Thymus (tissue), 11 donors: ENCODE measurements at regions not wholly inside any gene's neighbourhood (a gene's known extent, or its start where the extent isn't known, plus 50 kb on each side); places are given as distances from the start of the nearest gene placed in this dataset.

Experiments used
- DNase-seq, 9 donors: peaks; one replicate each; pipeline ENCODE4 v3.0.0-alpha.2; 2013; ENCODE audit warnings: low spot score in 9 of 9, low read depth in 6 of 9, missing footprints in 1 of 9
- H3K27ac ChIP-seq, 2 donors: one replicate each; pipeline ENCODE4 v1.5.1; 2013; ENCODE audit warnings: control low read depth in 1 of 2, low read depth in 1 of 2, low read length in 1 of 2, mild to moderate bottlenecking in 1 of 2, moderate library complexity in 1 of 2
- H3K27me3 ChIP-seq, 2 donors: one replicate each; pipeline ENCODE4 v1.5.1; 2013; ENCODE audit warnings: low read length in 1 of 2; ENCODE audit not compliant: control insufficient read depth in 2 of 2, insufficient read depth in 1 of 2
- H3K36me3 ChIP-seq, 2 donors: one replicate each; pipeline ENCODE4 v1.5.1; 2013; ENCODE audit warnings: low read length in 1 of 2, mild to moderate bottlenecking in 1 of 2, moderate library complexity in 1 of 2; ENCODE audit not compliant: control insufficient read depth in 2 of 2, insufficient read depth in 2 of 2
- H3K4me1 ChIP-seq, 2 donors: one replicate each; pipeline ENCODE4 v1.5.1; 2013; ENCODE audit warnings: low read length in 2 of 2; ENCODE audit not compliant: control insufficient read depth in 2 of 2, insufficient read depth in 2 of 2
- H3K4me3 ChIP-seq, 2 donors: one replicate each; pipeline ENCODE4 v1.5.1; 2013; ENCODE audit warnings: low read length in 2 of 2, control low read depth in 1 of 2, mild to moderate bottlenecking in 1 of 2
- H3K9me3 ChIP-seq, 2 donors: one replicate each; pipeline ENCODE4 v1.5.1; 2013; ENCODE audit warnings: low read length in 1 of 2, mild to moderate bottlenecking in 1 of 2; ENCODE audit not compliant: control insufficient read depth in 2 of 2, insufficient read depth in 1 of 2
- WGBS: extraction: QIAGEN DNeasy Blood & Tissue Kit; methylation state at CpG from one replicate; pipeline ENCODE4 v1.1.7; 2013; 5-methylcytosine and 5-hydroxymethylcytosine counted together
- donor health status: healthy.

- H3K4me1 ChIP-seq: no peaks in the 10 kb centered on the region
- no peaks in the 10 kb centered on the region for H3K36me3 ChIP-seq
- no peaks in the 10 kb centered on the region for H3K27me3 ChIP-seq
- DNase-seq: no peak
- WGBS: 70% methylated on average over 1 of the region's 1 CpG
- H3K9me3 ChIP-seq: no peaks in the 10 kb centered on the region
- no peak overlapping the region for H3K4me3 ChIP-seq
- no peak overlapping the region for H3K27ac ChIP-seq
Observed at GRCh38 chrX:107396235-107396634, 53.2 kb upstream of the FRMPD3 start.

GRCh38 chrX:107396783-107397182 is 52.7 kb upstream of the FRMPD3 start:
- H3K27me3 ChIP-seq: no peaks in the 10 kb centered on the region
- WGBS: 77% methylated on average over 6 of the region's 6 CpGs
- no peak overlapping the region for H3K27ac ChIP-seq
- no peak overlapping the region for H3K4me3 ChIP-seq
- no peak for DNase-seq
- no peaks in the 10 kb centered on the region for H3K9me3 ChIP-seq
- no peaks in the 10 kb centered on the region for H3K4me1 ChIP-seq
- no peaks in the 10 kb centered on the region for H3K36me3 ChIP-seq

- Histone ChIP-seq H3K36me3 (no peaks in the 10 kb centered on the region), H3K27ac (no peak overlapping the region), H3K9me3 (no peaks in the 10 kb centered on the region), H3K4me3 (no peak overlapping the region), H3K4me1 (no peaks in the 10 kb centered on the region), H3K27me3 (no peaks in the 10 kb centered on the region)
- DNase-seq: no peak
Observed at GRCh38 chrX:107398115-107398514, 51.3 kb upstream of the FRMPD3 start.
